ENCODE measurements at regions not wholly inside any gene's neighbourhood (a gene's known extent, or its start where the extent isn't known, plus 50 kb on each side); places are given as distances from the start of the nearest gene placed in this dataset.

- no peak for DNase-seq (ENCODE audit: low read depth in 4 of 4, low spot score in 2 of 4)
These were observed 617.0 kb downstream of the PYDC2 start for GRCh38 chr3:192077795-192078497.

GRCh38 chr3:192079098-192079497 is 618.1 kb downstream of the PYDC2 start:
- DNase-seq (ENCODE audit: low read depth in 4 of 4, low spot score in 2 of 4): no peak

DNA sequence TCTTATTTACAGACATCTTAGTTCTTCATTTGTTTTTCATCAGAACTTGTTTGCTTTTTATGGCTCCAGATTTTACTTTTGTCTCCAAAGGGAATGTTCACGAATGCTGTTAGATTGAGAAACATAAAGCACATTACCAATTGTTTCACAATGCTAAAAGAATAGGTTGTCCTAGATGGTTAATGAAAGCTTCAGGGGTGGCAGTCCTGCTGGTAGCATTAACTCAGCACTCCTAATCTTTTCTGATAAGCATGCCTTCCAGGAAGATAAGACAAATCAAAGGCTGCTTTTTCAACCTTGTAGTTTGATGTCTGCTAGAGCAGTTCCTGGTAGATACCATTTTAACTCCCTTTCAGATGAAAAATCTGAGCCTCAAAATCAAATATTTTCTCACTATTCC is 619.4 kb downstream of the PYDC2 start:
- DNase-seq (ENCODE audit: low read depth in 4 of 4, low spot score in 2 of 4): no peak

GRCh38 chr3:192082730-192083660 is 622.0 kb downstream of the PYDC2 start:
- DNase-seq (ENCODE audit: low read depth in 4 of 4, low spot score in 2 of 4): no peak
